IMR-90 (cell line): ENCODE measurements at regions not wholly inside any gene's neighbourhood (a gene's known extent, or its start where the extent isn't known, plus 50 kb on each side); places are given as distances from the start of the nearest gene placed in this dataset.

Experiments
- ATAC-seq: fragments of 200-7000 bp; cut with Tn5 transposase; 2 replicates; pipeline ENCODE4 v1.9.1; 2020; ENCODE audit warnings: low read depth, mild to moderate bottlenecking, moderate library complexity
- BruUV-seq: library from RNA; stranded (reverse); fragments of 400-500 nt; replicated peaks from 2 replicates; lab custom pipeline; 2021; lab: Mats Ljungman, UMichigan
- CTCF ChIA-PET: fragments of 300-600 bp; formaldehyde crosslinking; extraction: SDS; loops from one replicate; lab custom pipeline; 2021; ENCODE audit warnings: antibody characterized with exemption; lab: Yijun Ruan, JAX
- POLR2A ChIA-PET: fragments of 300-600 bp; sonication (Branson Sonifier 250); formaldehyde crosslinking; loops from one replicate; lab custom pipeline; 2022; ENCODE audit warnings: antibody characterized with exemption; ENCODE audit not compliant: unreplicated experiment; lab: Charles Lee
- DNase-seq: peaks from one replicate; pipeline ENCODE4 v3.0.0; 2013
- H2AFZ ChIP-seq: replicated peaks from 2 replicates; pipeline ENCODE3; 2013; ENCODE audit warnings: low read length, mild to moderate bottlenecking; ENCODE audit not compliant: poor library complexity
- H2AK5ac ChIP-seq: 2 replicates; pipeline ENCODE4 v1.6.1; 2013; ENCODE audit warnings: low read depth, low read length, inconsistent platforms
- H2AK9ac ChIP-seq: replicated peaks from 2 replicates; pipeline ENCODE3; 2013; ENCODE audit warnings: mild to moderate bottlenecking, low read depth, low read length, moderate library complexity; ENCODE audit not compliant: poor library complexity
- H2BK120ac ChIP-seq: 2 replicates; pipeline ENCODE4 v1.6.1; 2013; ENCODE audit warnings: low read depth, low read length, inconsistent platforms
- H2BK15ac ChIP-seq: 3 replicates; pipeline ENCODE4 v1.6.1; 2013; ENCODE audit warnings: low read depth, low read length, inconsistent platforms
- H2BK20ac ChIP-seq: 2 replicates; pipeline ENCODE4 v1.6.1; 2013; ENCODE audit warnings: low read depth, mild to moderate bottlenecking, inconsistent platforms, low read length, moderate library complexity
- H2BK5ac ChIP-seq: 2 replicates; pipeline ENCODE4 v1.6.1; 2013; ENCODE audit warnings: mild to moderate bottlenecking, low read depth, low read length, inconsistent platforms; ENCODE audit not compliant: poor library complexity, severe bottlenecking
- H3K14ac ChIP-seq: replicated peaks from 2 replicates; pipeline ENCODE4 v1.6.1; 2013; ENCODE audit warnings: low read depth, low read length, inconsistent platforms
- H3K18ac ChIP-seq: 2 replicates; pipeline ENCODE4 v1.6.1; 2013; ENCODE audit warnings: low read depth, low read length, control low read depth
- H3K23ac ChIP-seq: 2 replicates; pipeline ENCODE4 v1.6.1; 2013; ENCODE audit warnings: low read depth, low read length, inconsistent platforms
- H3K27ac ChIP-seq: 2 replicates; pipeline ENCODE4 v1.5.1; 2013; ENCODE audit warnings: mild to moderate bottlenecking, control low read depth, low read length; ENCODE audit not compliant: insufficient read depth
- H3K27me3 ChIP-seq: 2 replicates; pipeline ENCODE4 v1.6.1; 2013; ENCODE audit warnings: low read length; ENCODE audit not compliant: control insufficient read depth, insufficient read depth
- H3K36me3 ChIP-seq: 2 replicates; pipeline ENCODE4 v1.6.1; 2013; ENCODE audit warnings: low read length, mixed read lengths; ENCODE audit not compliant: control insufficient read depth, insufficient read depth
- H3K4ac ChIP-seq: 2 replicates; pipeline ENCODE4 v1.6.1; 2013; ENCODE audit warnings: low read depth, low read length, inconsistent platforms
- H3K4me1 ChIP-seq: 2 replicates; pipeline ENCODE4 v1.6.1; 2013; ENCODE audit warnings: low read length, mixed read lengths; ENCODE audit not compliant: control insufficient read depth, insufficient read depth
- H3K4me2 ChIP-seq: 2 replicates; pipeline ENCODE4 v1.6.1; 2013; ENCODE audit warnings: low read depth, mild to moderate bottlenecking, control low read depth, low read length, moderate library complexity
- H3K4me3 ChIP-seq: 2 replicates; pipeline ENCODE4 v1.5.1; 2013; ENCODE audit warnings: low read depth, mild to moderate bottlenecking, control low read depth, low read length, moderate library complexity; ENCODE audit not compliant: insufficient read depth
- H3K56ac ChIP-seq: 2 replicates; pipeline ENCODE4 v1.6.1; 2013; ENCODE audit warnings: low read length, inconsistent platforms; ENCODE audit not compliant: insufficient read depth; ENCODE audit errors: extremely low read depth
- H3K79me1 ChIP-seq, 2 experiments: 2 replicates each; pipeline ENCODE4 v1.6.1; 2013; ENCODE audit warnings: low read length in 2 of 2, inconsistent platforms in 1 of 2, low read depth in 1 of 2
- H3K9ac ChIP-seq: 2 replicates; pipeline ENCODE4 v1.6.1; 2013; ENCODE audit warnings: low read depth, low read length, control low read depth
- H3K9me1 ChIP-seq: 2 replicates; pipeline ENCODE4 v1.6.1; 2013; ENCODE audit warnings: low read length, inconsistent platforms; ENCODE audit not compliant: insufficient read depth
- H3K9me3 ChIP-seq: 2 replicates; pipeline ENCODE4 v1.6.1; 2013; ENCODE audit warnings: low read length; ENCODE audit not compliant: control insufficient read depth, insufficient read depth
- H4K20me1 ChIP-seq: 2 replicates; pipeline ENCODE4 v1.6.1; 2013; ENCODE audit warnings: low read length, inconsistent platforms; ENCODE audit not compliant: insufficient read depth
- H4K5ac ChIP-seq: 2 replicates; pipeline ENCODE4 v1.6.1; 2013; ENCODE audit warnings: mild to moderate bottlenecking, low read depth, low read length, control low read depth
- H4K8ac ChIP-seq, 2 experiments: 2 replicates each; pipeline ENCODE4 v1.6.1; 2013; ENCODE audit warnings: low read depth in 2 of 2, low read length in 2 of 2, control low read depth in 1 of 2, inconsistent platforms in 1 of 2
- H4K91ac ChIP-seq: 2 replicates; pipeline ENCODE4 v1.6.1; 2013; ENCODE audit warnings: low read depth, low read length, inconsistent platforms; ENCODE audit not compliant: insufficient read depth
- BHLHE40 ChIP-seq: fragments of 150-350 bp; IDR thresholded peaks from 2 replicates; pipeline ENCODE4 v1.6.1; 2016; ENCODE audit warnings: mild to moderate bottlenecking, low read depth, low read length
- CHD1 ChIP-seq: IDR thresholded peaks from 2 replicates; pipeline ENCODE4 v1.6.1; 2012; ENCODE audit warnings: low read depth, low read length, improper control_type of control experiment
- FOS ChIP-seq: fragments of 150-350 bp; IDR thresholded peaks from 2 replicates; pipeline ENCODE4 v1.6.1; 2016; ENCODE audit warnings: low read depth, low read length
- MAFK ChIP-seq: IDR thresholded peaks from 2 replicates; pipeline ENCODE4 v1.6.1; 2012; ENCODE audit warnings: low read depth, low read length, improper control_type of control experiment
- NFE2L2 ChIP-seq: fragments of 150-350 bp; IDR thresholded peaks from 2 replicates; pipeline ENCODE4 v1.6.1; 2016; ENCODE audit warnings: low read depth, mild to moderate bottlenecking, low read length
- POLR2A ChIP-seq: IDR thresholded peaks from 2 replicates; pipeline ENCODE4 v1.6.1; 2012; ENCODE audit warnings: mild to moderate bottlenecking, low read depth, low read length
- RAD21 ChIP-seq: IDR thresholded peaks from 2 replicates; pipeline ENCODE4 v1.6.1; 2012; ENCODE audit warnings: low read length, improper control_type of control experiment
- RCOR1 ChIP-seq: IDR thresholded peaks from 2 replicates; pipeline ENCODE4 v1.6.1; 2012; ENCODE audit warnings: mild to moderate bottlenecking, low read length, improper control_type of control experiment; ENCODE audit not compliant: insufficient replicate concordance
- RFX5 ChIP-seq: IDR thresholded peaks from 2 replicates; pipeline ENCODE4 v1.8.0; 2012; ENCODE audit warnings: low read depth, mild to moderate bottlenecking, low read length, moderate library complexity
- SMC3 ChIP-seq: fragments of 150-350 bp; IDR thresholded peaks from 2 replicates; pipeline ENCODE4 v1.6.1; 2016; ENCODE audit warnings: low read depth, mild to moderate bottlenecking, antibody characterized with exemption, low read length, moderate library complexity
- WGBS, 2 experiments: methylation state at CpG; one replicate each; pipeline versions ENCODE4 v1.1.5 to v1.1.7; 2013; ENCODE audit warnings: missing lambda C conversion rate in 2 of 2; ENCODE audit not compliant: insufficient read length in 1 of 2; ENCODE audit errors: extremely low coverage in 2 of 2; 5-methylcytosine and 5-hydroxymethylcytosine counted together
- dilution Hi-C: fragments of 300-500 bp; cut with HindIII; formaldehyde crosslinking; loops from one replicate; pipeline ENCODE4 v1.14.3; 2018; ENCODE audit warnings: low sequenced_read_pairs; ENCODE audit not compliant: unreplicated experiment
- in situ Hi-C: fragments of 300-500 bp; cut with MboI; formaldehyde crosslinking; loops from 3 replicates; pipeline ENCODE4 v1.14.3; 2019; ENCODE audit warnings: low sequenced_read_pairs, inconsistent platforms, mixed read lengths
- intact Hi-C: fragments of 100-400 bp; cut with micrococcal nuclease; formaldehyde crosslinking; loops from 2 replicates; pipeline ENCODE4 v1.10.0; 2022
- TF ChIP-seq, protein P1 (sequence below): fragments of 150-350 bp; IDR thresholded peaks from 2 replicates; pipeline ENCODE4 v1.6.1; 2016; ENCODE audit warnings: low read depth, mild to moderate bottlenecking, low read length, moderate library complexity, borderline replicate concordance
- TF ChIP-seq, protein P2 (sequence below): conservative IDR thresholded peaks from 2 replicates; pipeline ENCODE4 v1.5.1; 2012; ENCODE audit warnings: mild to moderate bottlenecking, low read depth, low read length, improper control_type of control experiment

DNA sequence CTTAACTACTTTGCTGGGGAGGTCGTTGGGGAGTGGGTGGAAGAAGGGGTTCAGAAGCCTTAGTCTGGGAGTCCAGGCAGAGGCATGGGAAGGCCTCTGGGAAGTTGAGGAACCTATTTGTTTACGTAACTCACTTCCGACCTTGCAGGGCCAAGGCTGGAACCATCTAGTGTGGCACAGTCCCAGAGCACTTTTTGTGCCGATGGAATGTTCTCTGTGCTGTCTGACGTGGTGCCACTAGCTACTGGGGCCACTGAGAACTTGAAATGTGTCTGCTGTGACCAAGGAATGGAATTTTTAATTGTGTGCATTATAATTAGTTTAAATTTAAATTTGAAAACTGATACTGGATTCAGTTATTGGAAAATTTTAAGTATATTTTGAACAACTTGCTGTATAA lies 139.7 kb downstream of the FAM161A start:
- H4K8ac ChIP-seq = no peak overlapping the region
- H3K14ac ChIP-seq = peak overlapping the region; percentile 49; the same call in 1 of the 2 replicates
- intact Hi-C loops = no loop called here
- H2AK5ac ChIP-seq = no peak overlapping the region
- H3K56ac ChIP-seq = no peak overlapping the region
- H3K23ac ChIP-seq = no peak overlapping the region
- TF ChIP-seq, protein P1, sequence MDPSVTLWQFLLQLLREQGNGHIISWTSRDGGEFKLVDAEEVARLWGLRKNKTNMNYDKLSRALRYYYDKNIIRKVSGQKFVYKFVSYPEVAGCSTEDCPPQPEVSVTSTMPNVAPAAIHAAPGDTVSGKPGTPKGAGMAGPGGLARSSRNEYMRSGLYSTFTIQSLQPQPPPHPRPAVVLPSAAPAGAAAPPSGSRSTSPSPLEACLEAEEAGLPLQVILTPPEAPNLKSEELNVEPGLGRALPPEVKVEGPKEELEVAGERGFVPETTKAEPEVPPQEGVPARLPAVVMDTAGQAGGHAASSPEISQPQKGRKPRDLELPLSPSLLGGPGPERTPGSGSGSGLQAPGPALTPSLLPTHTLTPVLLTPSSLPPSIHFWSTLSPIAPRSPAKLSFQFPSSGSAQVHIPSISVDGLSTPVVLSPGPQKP = no peak
- TF ChIP-seq SMC3 = no peak
- no peak for TF ChIP-seq RFX5
- no peak for TF ChIP-seq FOS
- TF ChIP-seq BHLHE40 = no peak
- TF ChIP-seq, protein P2, sequence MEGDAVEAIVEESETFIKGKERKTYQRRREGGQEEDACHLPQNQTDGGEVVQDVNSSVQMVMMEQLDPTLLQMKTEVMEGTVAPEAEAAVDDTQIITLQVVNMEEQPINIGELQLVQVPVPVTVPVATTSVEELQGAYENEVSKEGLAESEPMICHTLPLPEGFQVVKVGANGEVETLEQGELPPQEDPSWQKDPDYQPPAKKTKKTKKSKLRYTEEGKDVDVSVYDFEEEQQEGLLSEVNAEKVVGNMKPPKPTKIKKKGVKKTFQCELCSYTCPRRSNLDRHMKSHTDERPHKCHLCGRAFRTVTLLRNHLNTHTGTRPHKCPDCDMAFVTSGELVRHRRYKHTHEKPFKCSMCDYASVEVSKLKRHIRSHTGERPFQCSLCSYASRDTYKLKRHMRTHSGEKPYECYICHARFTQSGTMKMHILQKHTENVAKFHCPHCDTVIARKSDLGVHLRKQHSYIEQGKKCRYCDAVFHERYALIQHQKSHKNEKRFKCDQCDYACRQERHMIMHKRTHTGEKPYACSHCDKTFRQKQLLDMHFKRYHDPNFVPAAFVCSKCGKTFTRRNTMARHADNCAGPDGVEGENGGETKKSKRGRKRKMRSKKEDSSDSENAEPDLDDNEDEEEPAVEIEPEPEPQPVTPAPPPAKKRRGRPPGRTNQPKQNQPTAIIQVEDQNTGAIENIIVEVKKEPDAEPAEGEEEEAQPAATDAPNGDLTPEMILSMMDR = no peak
- no peak for TF ChIP-seq NFE2L2
- no peak for TF ChIP-seq MAFK
- TF ChIP-seq RCOR1 = no peak
- no peak for TF ChIP-seq POLR2A
- TF ChIP-seq RAD21 = no peak
- no peak for TF ChIP-seq CHD1
- H2BK20ac ChIP-seq = no peak overlapping the region
- H2BK120ac ChIP-seq = no peak overlapping the region
- H3K27ac ChIP-seq = no peak overlapping the region
- ATAC-seq (no peak), DNase-seq (no peak)
- H3K4me1 ChIP-seq = no peaks in the 10 kb centered on the region
- no peak overlapping the region for H3K18ac ChIP-seq
- 70% methylated on average over 2 of the region's 5 CpGs; no CpG with 5 or more reads in 1 of the 2 experiments for WGBS, 2 experiments
- dilution Hi-C loops = no loop called here
- no peak overlapping the region for H3K4me3 ChIP-seq
- in situ Hi-C loops = no loop called here
- no peaks in the 10 kb centered on the region for H3K79me1 ChIP-seq
- H2BK5ac ChIP-seq = no peak overlapping the region
- H3K4me2 ChIP-seq = no peak overlapping the region
- no peak overlapping the region for H2AK9ac ChIP-seq
- H3K27me3 ChIP-seq = peaks cover 12% of the 10 kb centered on the region; the same call in 1 of the 2 replicates
- no peak overlapping the region for H3K9ac ChIP-seq
- BruUV-seq = no TSS peak
- no peak overlapping the region for H4K5ac ChIP-seq
- CTCF ChIA-PET = interaction anchor here (1.1 kb wide), 1 partner anchor 10 kb away, joined by 3 read pairs; no protein-coding TSS in a partner anchor
- H2BK15ac ChIP-seq = no peak overlapping the region
- POLR2A ChIA-PET = no interaction called here
- H3K4ac ChIP-seq = no peak overlapping the region
- H2AFZ ChIP-seq = peak overlapping the region; percentile 48
- no peaks in the 10 kb centered on the region for H3K9me3 ChIP-seq
- no peaks in the 10 kb centered on the region for H3K36me3 ChIP-seq
- no peak overlapping the region for H4K91ac ChIP-seq
- no peaks in the 10 kb centered on the region for H4K20me1 ChIP-seq
- no peaks in the 10 kb centered on the region for H3K9me1 ChIP-seq
